CD14-positive monocyte (primary cell): ENCODE measurements at regions not wholly inside any gene's neighbourhood (a gene's known extent, or its start where the extent isn't known, plus 50 kb on each side); places are given as distances from the start of the nearest gene placed in this dataset.

Source experiments
- DNase-seq, 3 donors: peaks; one replicate each; pipeline ENCODE4 v3.0.0-alpha.2; 2011 to 2022
- H2AFZ ChIP-seq: 2 replicates; pipeline ENCODE4 v1.6.0; 2012; ENCODE audit warnings: mild to moderate bottlenecking, low read depth, low read length, inconsistent platforms; ENCODE audit not compliant: insufficient read depth, poor library complexity, severe bottlenecking
- H3K27ac ChIP-seq, 2 donors: 1 replicate in 1 of 2; 2 replicates in 1 of 2; pipeline ENCODE4 v1.5.1; 2012 to 2013; ENCODE audit warnings: low read length in 2 of 2, control low read depth in 1 of 2, inconsistent platforms in 1 of 2, low read depth in 1 of 2, mild to moderate bottlenecking in 1 of 2
- H3K27me3 ChIP-seq, 2 donors: one replicate each; pipeline versions ENCODE4 v1.6.0 to v1.6.1; 2011 to 2013; ENCODE audit warnings: low read length in 2 of 2; ENCODE audit not compliant: control insufficient read depth in 2 of 2, insufficient read depth in 2 of 2
- H3K36me3 ChIP-seq, 2 donors: replicated peaks in 1 of 2; 1 replicate in 1 of 2; 2 replicates in 1 of 2; pipeline versions ENCODE4 v1.5.1 to v1.6.1; 2012 to 2013; ENCODE audit warnings: low read length in 2 of 2, control low read depth in 1 of 2, inconsistent platforms in 1 of 2, mild to moderate bottlenecking in 1 of 2; ENCODE audit not compliant: insufficient read depth in 2 of 2, control insufficient read depth in 1 of 2
- H3K4me1 ChIP-seq, 2 donors: 1 replicate in 1 of 2; 2 replicates in 1 of 2; pipeline versions ENCODE4 v1.5.1 to v1.6.1; 2012 to 2013; ENCODE audit warnings: low read length in 2 of 2, control low read depth in 1 of 2, inconsistent platforms in 1 of 2, mild to moderate bottlenecking in 1 of 2, moderate library complexity in 1 of 2; ENCODE audit not compliant: insufficient read depth in 2 of 2, control insufficient read depth in 1 of 2
- H3K4me2 ChIP-seq: replicated peaks from 2 replicates; pipeline ENCODE3; 2012; ENCODE audit warnings: low read length, moderate library complexity, mild to moderate bottlenecking; ENCODE audit not compliant: poor library complexity, severe bottlenecking; ENCODE audit errors: extremely low read depth
- H3K4me3 ChIP-seq, 3 experiments: fragments of 200-600 bp in 1 of 3; sonication (generic) in 1 of 3; replicated peaks in 1 of 3; 1 replicate in 2 of 3; 2 replicates in 1 of 3; pipeline ENCODE4 v1.5.1; 2011 to 2013; ENCODE audit warnings: low read length in 3 of 3, mild to moderate bottlenecking in 3 of 3, control low read depth in 2 of 3, low read depth in 2 of 3, inconsistent platforms in 1 of 3, moderate library complexity in 1 of 3
- H3K79me2 ChIP-seq: 2 replicates; pipeline ENCODE4 v1.6.0; 2012; ENCODE audit warnings: mild to moderate bottlenecking, control low read depth, inconsistent platforms, low read length, moderate library complexity; ENCODE audit not compliant: insufficient read depth
- H3K9ac ChIP-seq: 2 replicates; pipeline ENCODE4 v1.6.0; 2017; ENCODE audit warnings: low read length, mild to moderate bottlenecking; ENCODE audit not compliant: insufficient read depth, poor library complexity, severe bottlenecking
- H3K9me3 ChIP-seq, 2 donors: replicated peaks in 1 of 2; 1 replicate in 1 of 2; 2 replicates in 1 of 2; pipeline versions ENCODE4 v1.5.1 to v1.6.1; 2012 to 2013; ENCODE audit warnings: low read length in 2 of 2, control low read depth in 1 of 2; ENCODE audit not compliant: control insufficient read depth in 1 of 2, insufficient read depth in 1 of 2
- H4K20me1 ChIP-seq: 2 replicates; pipeline ENCODE4 v1.6.0; 2012; ENCODE audit warnings: mild to moderate bottlenecking, low read length, control low read depth, moderate library complexity; ENCODE audit not compliant: insufficient read depth
- H3K27ac Mint-ChIP-seq, 7 donors: one replicate each; pipeline ENCODE4 v1.8.0; 2020; ENCODE audit warnings: mild to moderate bottlenecking in 7 of 7, mixed read lengths in 7 of 7, moderate library complexity in 6 of 7, inconsistent platforms in 2 of 7
- H3K27me3 Mint-ChIP-seq, 3 donors: one replicate each; pipeline ENCODE4 v1.8.0; 2021 to 2022; ENCODE audit warnings: low read depth in 3 of 3, mild to moderate bottlenecking in 3 of 3, mixed read lengths in 3 of 3, moderate library complexity in 3 of 3, inconsistent platforms in 1 of 3
- H3K36me3 Mint-ChIP-seq, 2 donors: one replicate each; pipeline ENCODE4 v1.8.0; 2020; ENCODE audit warnings: mixed read lengths in 2 of 2, inconsistent platforms in 1 of 2, mild to moderate bottlenecking in 1 of 2
- H3K4me1 Mint-ChIP-seq: one replicate; pipeline ENCODE4 v1.8.0; 2020; ENCODE audit warnings: mild to moderate bottlenecking, mixed read lengths
- H3K4me3 Mint-ChIP-seq, 2 donors: one replicate each; pipeline ENCODE4 v1.8.0; 2020; ENCODE audit warnings: mild to moderate bottlenecking in 2 of 2, mixed read lengths in 2 of 2, moderate library complexity in 1 of 2
- H3K9me3 Mint-ChIP-seq, 7 donors: one replicate each; pipeline ENCODE4 v1.8.0; 2020 to 2022; ENCODE audit warnings: mixed read lengths in 7 of 7, mild to moderate bottlenecking in 6 of 7, moderate library complexity in 6 of 7, inconsistent platforms in 2 of 7
- WGBS: methylation state at CpG from one replicate; pipeline ENCODE4 v1.1.5; 2013; ENCODE audit warnings: missing lambda C conversion rate; ENCODE audit not compliant: insufficient coverage; 5-methylcytosine and 5-hydroxymethylcytosine counted together
- intact Hi-C, 2 donors: fragments of 100-400 bp; cut with micrococcal nuclease; formaldehyde crosslinking; loops; one replicate each; pipeline versions ENCODE4 v1.15.0 to v1.15.1; 2023
- TF ChIP-seq, protein P1 (sequence below): fragments of 200-600 bp; IDR thresholded peaks from one replicate; pipeline ENCODE4 v1.8.0; 2022; ENCODE audit warnings: antibody characterized with exemption, mild to moderate bottlenecking

DNA sequence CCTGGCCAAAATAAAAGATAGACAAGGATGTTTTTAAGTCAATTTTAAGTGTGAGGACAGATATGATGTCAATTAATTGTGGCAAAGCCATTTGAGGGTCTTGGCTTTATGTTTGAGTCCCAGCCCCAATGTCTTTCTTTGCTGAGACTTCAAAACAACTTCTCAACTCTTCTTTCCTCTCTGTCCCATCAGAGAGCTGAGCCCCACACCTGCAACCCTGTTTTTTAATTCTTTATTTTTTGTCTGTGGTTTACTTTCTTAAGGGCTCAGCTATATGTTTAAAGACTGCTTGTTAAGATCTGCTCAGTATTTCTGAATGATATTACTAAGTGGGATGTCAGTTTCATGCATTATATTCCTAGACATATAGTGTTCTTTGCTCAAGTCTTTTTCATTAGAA is 164.3 kb downstream of the HS3ST1 start:
- Histone ChIP-seq H3K9ac (no peak overlapping the region), H4K20me1 (no peaks in the 10 kb centered on the region), H3K27me3 (no peaks in the 10 kb centered on the region), H3K36me3 (no peaks in the 10 kb centered on the region), H3K4me2 (no peak overlapping the region), H3K4me1 (no peaks in the 10 kb centered on the region), H3K4me3 (no peak overlapping the region), H3K9me3 (peaks cover 8 to 12% of the 10 kb centered on the region in 2 donors), H2AFZ (no peak overlapping the region), H3K27ac (no peak overlapping the region), H3K79me2 (no peaks in the 10 kb centered on the region)
- intact Hi-C loops, result no loop called here
- no peak for DNase-seq
- TF ChIP-seq, protein P1, sequence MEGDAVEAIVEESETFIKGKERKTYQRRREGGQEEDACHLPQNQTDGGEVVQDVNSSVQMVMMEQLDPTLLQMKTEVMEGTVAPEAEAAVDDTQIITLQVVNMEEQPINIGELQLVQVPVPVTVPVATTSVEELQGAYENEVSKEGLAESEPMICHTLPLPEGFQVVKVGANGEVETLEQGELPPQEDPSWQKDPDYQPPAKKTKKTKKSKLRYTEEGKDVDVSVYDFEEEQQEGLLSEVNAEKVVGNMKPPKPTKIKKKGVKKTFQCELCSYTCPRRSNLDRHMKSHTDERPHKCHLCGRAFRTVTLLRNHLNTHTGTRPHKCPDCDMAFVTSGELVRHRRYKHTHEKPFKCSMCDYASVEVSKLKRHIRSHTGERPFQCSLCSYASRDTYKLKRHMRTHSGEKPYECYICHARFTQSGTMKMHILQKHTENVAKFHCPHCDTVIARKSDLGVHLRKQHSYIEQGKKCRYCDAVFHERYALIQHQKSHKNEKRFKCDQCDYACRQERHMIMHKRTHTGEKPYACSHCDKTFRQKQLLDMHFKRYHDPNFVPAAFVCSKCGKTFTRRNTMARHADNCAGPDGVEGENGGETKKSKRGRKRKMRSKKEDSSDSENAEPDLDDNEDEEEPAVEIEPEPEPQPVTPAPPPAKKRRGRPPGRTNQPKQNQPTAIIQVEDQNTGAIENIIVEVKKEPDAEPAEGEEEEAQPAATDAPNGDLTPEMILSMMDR, result no peak
- Mint-ChIP-seq H3K4me1 (no peaks in the 10 kb centered on the region), H3K4me3 (no peak overlapping the region), H3K27ac (no peak overlapping the region), H3K36me3 (no peaks in the 10 kb centered on the region), H3K9me3 (peaks cover 4 to 18% (median 9%) of the 10 kb centered on the region in 7 donors), H3K27me3 (peaks cover 0 to 2% (median 1%) of the 10 kb centered on the region in 3 donors)

DNA sequence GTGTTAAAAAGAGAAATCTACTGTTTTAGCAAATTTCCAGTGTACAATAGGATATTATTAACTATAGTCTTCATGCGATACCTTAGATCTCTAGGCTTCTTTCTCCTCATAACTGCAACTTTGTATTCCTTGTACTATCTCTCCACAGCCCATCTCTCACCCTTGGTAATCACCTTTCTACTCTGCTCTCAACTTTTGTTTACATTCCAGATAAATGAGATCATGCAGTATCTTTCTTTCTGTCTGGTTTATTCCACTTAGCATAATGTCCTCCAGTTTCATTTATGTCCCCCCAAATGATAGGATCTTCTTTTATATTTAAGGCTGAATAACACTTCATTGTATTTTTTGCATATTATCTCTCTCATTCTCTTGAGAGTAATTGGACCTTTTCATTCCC is 165.5 kb downstream of the HS3ST1 start:
- H3K36me3 Mint-ChIP-seq, result no peaks in the 10 kb centered on the region
- peaks cover 8 to 12% of the 10 kb centered on the region in 2 donors for H3K9me3 ChIP-seq
- WGBS, result no CpG with 5 or more reads among the region's 1 CpG
- H3K4me3 ChIP-seq, result no peak overlapping the region
- no peak for DNase-seq
- H3K79me2 ChIP-seq, result no peaks in the 10 kb centered on the region
- H3K4me3 Mint-ChIP-seq, result no peak overlapping the region
- no peak overlapping the region for H3K4me2 ChIP-seq
- H3K9me3 Mint-ChIP-seq, result peaks cover 4 to 18% (median 10%) of the 10 kb centered on the region in 7 donors
- H3K36me3 ChIP-seq, result no peaks in the 10 kb centered on the region
- peaks cover 1 to 2% (median 2%) of the 10 kb centered on the region in 3 donors for H3K27me3 Mint-ChIP-seq
- no peaks in the 10 kb centered on the region for H3K4me1 ChIP-seq
- no peaks in the 10 kb centered on the region for H3K27me3 ChIP-seq
- TF ChIP-seq, protein P1, result no peak
- H4K20me1 ChIP-seq, result no peaks in the 10 kb centered on the region
- H3K4me1 Mint-ChIP-seq, result no peaks in the 10 kb centered on the region
- H2AFZ ChIP-seq, result no peak overlapping the region
- intact Hi-C loops, result no loop called here
- H3K9ac ChIP-seq, result no peak overlapping the region
- H3K27ac ChIP-seq, result no peak overlapping the region
- no peak overlapping the region for H3K27ac Mint-ChIP-seq
